Caco-2 (cell line): ENCODE measurements at regions not wholly inside any gene's neighbourhood (a gene's known extent, or its start where the extent isn't known, plus 50 kb on each side); places are given as distances from the start of the nearest gene placed in this dataset.

Experiments used
- BruUV-seq: library from RNA; stranded (reverse); fragments of 400-500 nt; replicated peaks from 2 replicates; lab custom pipeline; 2021; lab: Mats Ljungman, UMichigan
- CTCF ChIA-PET: fragments of 300-600 bp; sonication (Branson Sonifier 250); formaldehyde crosslinking; loops from one replicate; lab custom pipeline; 2022; ENCODE audit warnings: antibody characterized with exemption; lab: Charles Lee
- POLR2A ChIA-PET: fragments of 300-600 bp; sonication (Branson Sonifier 250); formaldehyde crosslinking; loops from one replicate; lab custom pipeline; 2022; ENCODE audit warnings: antibody characterized with exemption; lab: Charles Lee
- DNase-seq, 2 experiments: peaks; one replicate each; pipeline versions ENCODE4 v3.0.0 to v3.0.0-alpha.2; 2020 to 2022
- H3K27me3 ChIP-seq: replicated peaks from 2 replicates; pipeline ENCODE4 v1.6.0; 2011; ENCODE audit warnings: low read length; ENCODE audit not compliant: control insufficient read depth, insufficient read depth
- H3K36me3 ChIP-seq: 2 replicates; pipeline ENCODE4 v1.5.1; 2011; ENCODE audit warnings: low read length; ENCODE audit not compliant: control insufficient read depth, insufficient read depth
- H3K4me1 ChIP-seq: fragments of 250-450 bp; sonication (Bioruptor Pico); 2 replicates; pipeline ENCODE4 v1.5.1; 2020; ENCODE audit warnings: mild to moderate bottlenecking
- H3K4me3 ChIP-seq: 2 replicates; pipeline ENCODE4 v1.5.1; 2011; ENCODE audit warnings: low read depth, mild to moderate bottlenecking, control low read depth, low read length
- H3K9me3 ChIP-seq: fragments of 250-450 bp; sonication (Bioruptor Pico); 2 replicates; pipeline ENCODE4 v1.5.1; 2020; ENCODE audit warnings: mild to moderate bottlenecking, moderate library complexity
- H3K27ac Mint-ChIP-seq: one replicate; pipeline ENCODE4 v1.8.0; 2022; ENCODE audit warnings: mixed read lengths; ENCODE audit not compliant: unreplicated experiment
- H3K27me3 Mint-ChIP-seq: one replicate; pipeline ENCODE4 v1.8.0; 2022; ENCODE audit warnings: mixed read lengths; ENCODE audit not compliant: insufficient read depth, unreplicated experiment
- H3K36me3 Mint-ChIP-seq: one replicate; pipeline ENCODE4 v1.8.0; 2022; ENCODE audit warnings: mild to moderate bottlenecking, mixed read lengths; ENCODE audit not compliant: insufficient read depth, unreplicated experiment
- H3K4me1 Mint-ChIP-seq: one replicate; pipeline ENCODE4 v1.8.0; 2022; ENCODE audit warnings: low read depth, mixed read lengths; ENCODE audit not compliant: unreplicated experiment
- H3K4me3 Mint-ChIP-seq: one replicate; pipeline ENCODE4 v1.8.0; 2022; ENCODE audit warnings: mild to moderate bottlenecking, moderate library complexity, mixed read lengths; ENCODE audit not compliant: unreplicated experiment
- H3K9me3 Mint-ChIP-seq: one replicate; pipeline ENCODE4 v1.8.0; 2022; ENCODE audit warnings: mixed read lengths; ENCODE audit not compliant: unreplicated experiment
- intact Hi-C: fragments of 100-400 bp; cut with micrococcal nuclease; formaldehyde crosslinking; loops from one replicate; pipeline ENCODE4 v1.10.0; 2022; ENCODE audit not compliant: unreplicated experiment
- TF ChIP-seq, protein P1 (sequence below), 2 experiments: fragments of 200-600 bp in 1 of 2; IDR thresholded peaks; 1 replicate in 1 of 2; 2 replicates in 1 of 2; pipeline versions ENCODE4 v1.5.1 to v1.8.0; 2011 to 2022; ENCODE audit warnings: antibody characterized with exemption in 1 of 2, control low read depth in 1 of 2, inconsistent platforms in 1 of 2, low read depth in 1 of 2, low read length in 1 of 2, mild to moderate bottlenecking in 1 of 2, moderate library complexity in 1 of 2; ENCODE audit not compliant: insufficient read depth in 1 of 2, severe bottlenecking in 1 of 2, unreplicated experiment in 1 of 2

DNA sequence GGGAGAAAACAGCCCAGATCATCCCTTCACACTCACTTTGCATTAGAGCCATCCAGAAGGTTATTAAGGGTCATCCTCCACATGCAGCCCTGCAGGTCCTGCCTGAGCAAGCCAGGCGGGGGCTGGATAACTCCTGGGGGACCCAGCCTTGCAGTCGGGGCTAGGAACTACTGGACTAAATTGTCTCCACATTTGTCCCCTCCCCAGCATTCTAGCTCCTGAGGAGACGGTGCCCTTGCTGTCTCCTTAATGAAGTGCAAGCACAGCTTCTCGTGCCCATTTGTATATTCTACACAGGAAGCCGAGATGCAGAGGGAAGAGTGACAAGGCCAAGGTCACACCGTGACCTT is 185.2 kb downstream of the C16orf95 start:
- no peak overlapping the region for H3K4me3 ChIP-seq
- no peak overlapping the region for H3K27ac Mint-ChIP-seq
- H3K9me3 Mint-ChIP-seq, result peaks cover 16% of the 10 kb centered on the region
- no peaks in the 10 kb centered on the region for H3K36me3 ChIP-seq
- peaks cover 10% of the 10 kb centered on the region for H3K4me1 ChIP-seq
- H3K36me3 Mint-ChIP-seq, result no peaks in the 10 kb centered on the region
- H3K4me1 Mint-ChIP-seq, result no peaks in the 10 kb centered on the region
- intact Hi-C loops, result no loop called here
- BruUV-seq, result no TSS peak
- DNase-seq, result no peak
- peaks cover 2% of the 10 kb centered on the region; the same call in 1 of the 2 replicates for H3K9me3 ChIP-seq
- TF ChIP-seq, protein P1, sequence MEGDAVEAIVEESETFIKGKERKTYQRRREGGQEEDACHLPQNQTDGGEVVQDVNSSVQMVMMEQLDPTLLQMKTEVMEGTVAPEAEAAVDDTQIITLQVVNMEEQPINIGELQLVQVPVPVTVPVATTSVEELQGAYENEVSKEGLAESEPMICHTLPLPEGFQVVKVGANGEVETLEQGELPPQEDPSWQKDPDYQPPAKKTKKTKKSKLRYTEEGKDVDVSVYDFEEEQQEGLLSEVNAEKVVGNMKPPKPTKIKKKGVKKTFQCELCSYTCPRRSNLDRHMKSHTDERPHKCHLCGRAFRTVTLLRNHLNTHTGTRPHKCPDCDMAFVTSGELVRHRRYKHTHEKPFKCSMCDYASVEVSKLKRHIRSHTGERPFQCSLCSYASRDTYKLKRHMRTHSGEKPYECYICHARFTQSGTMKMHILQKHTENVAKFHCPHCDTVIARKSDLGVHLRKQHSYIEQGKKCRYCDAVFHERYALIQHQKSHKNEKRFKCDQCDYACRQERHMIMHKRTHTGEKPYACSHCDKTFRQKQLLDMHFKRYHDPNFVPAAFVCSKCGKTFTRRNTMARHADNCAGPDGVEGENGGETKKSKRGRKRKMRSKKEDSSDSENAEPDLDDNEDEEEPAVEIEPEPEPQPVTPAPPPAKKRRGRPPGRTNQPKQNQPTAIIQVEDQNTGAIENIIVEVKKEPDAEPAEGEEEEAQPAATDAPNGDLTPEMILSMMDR (IDR thresholded peaks at IDR 0.05; ENCODE audit: insufficient read depth in 1 of 2, low read depth in 1 of 2, low read length in 1 of 2, severe bottlenecking in 1 of 2, unreplicated experiment in 1 of 2), result no peak
- ChIA-PET CTCF (no interaction called here), POLR2A (no interaction called here)
- H3K27me3 ChIP-seq, result no peaks in the 10 kb centered on the region
- H3K4me3 Mint-ChIP-seq, result no peak overlapping the region
- H3K27me3 Mint-ChIP-seq, result peaks cover 3% of the 10 kb centered on the region

DNA sequence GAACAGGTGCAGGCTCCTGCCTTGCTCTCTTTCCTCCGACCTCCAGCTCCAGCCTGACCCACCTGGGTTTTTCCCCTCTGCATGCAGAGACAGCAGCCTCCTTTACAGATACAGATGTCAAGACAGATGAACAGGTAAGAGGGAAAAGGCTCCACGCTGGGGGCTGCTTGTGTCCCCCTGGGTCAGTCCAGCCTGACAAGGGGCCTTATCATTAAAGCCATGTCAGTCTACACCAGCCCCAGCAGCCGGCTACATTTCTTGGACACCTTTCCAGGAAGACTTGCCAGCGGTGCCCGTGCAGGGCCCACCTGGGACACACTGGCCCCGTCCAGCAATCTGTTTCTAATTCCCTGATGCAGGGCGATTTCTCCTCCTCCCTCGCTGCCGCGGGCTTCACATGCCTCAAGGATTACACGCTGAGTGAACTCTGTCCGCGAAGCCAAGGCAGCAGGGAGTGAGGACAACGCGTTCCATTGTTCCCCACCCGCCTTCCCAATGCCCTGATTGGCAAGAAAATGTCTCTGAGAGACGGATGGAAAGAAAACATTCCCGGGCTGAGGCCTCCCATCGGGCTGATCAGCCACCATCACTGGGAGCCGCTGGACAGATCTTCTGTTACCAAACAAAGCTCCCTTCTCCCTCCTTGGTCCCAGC is 184.7 kb downstream of the C16orf95 start:
- POLR2A ChIA-PET, result no interaction called here
- CTCF ChIA-PET, result no interaction called here
- TF ChIP-seq, protein P1 (IDR thresholded peaks at IDR 0.05; ENCODE audit: insufficient read depth in 1 of 2, low read depth in 1 of 2, low read length in 1 of 2, severe bottlenecking in 1 of 2, unreplicated experiment in 1 of 2), result no peak

GRCh38 chr16:87133112-87133850 is 183.9 kb downstream of the C16orf95 start:
- Mint-ChIP-seq H3K4me3 (no peak overlapping the region), H3K4me1 (no peaks in the 10 kb centered on the region), H3K27me3 (peaks cover 3% of the 10 kb centered on the region), H3K9me3 (peaks cover 21% of the 10 kb centered on the region), H3K36me3 (no peaks in the 10 kb centered on the region), H3K27ac (no peak overlapping the region)
- TF ChIP-seq, protein P1 (IDR thresholded peaks at IDR 0.05; ENCODE audit: insufficient read depth in 1 of 2, low read depth in 1 of 2, low read length in 1 of 2, severe bottlenecking in 1 of 2, unreplicated experiment in 1 of 2), result no peak
- DNase-seq, result no peak
- no peaks in the 10 kb centered on the region for H3K27me3 ChIP-seq
- no peaks in the 10 kb centered on the region for H3K36me3 ChIP-seq
- ChIA-PET POLR2A (no interaction called here), CTCF (no interaction called here)
- no TSS peak for BruUV-seq
- intact Hi-C loops, result no loop called here
- peaks cover 10% of the 10 kb centered on the region for H3K4me1 ChIP-seq
- H3K4me3 ChIP-seq, result no peak overlapping the region
- H3K9me3 ChIP-seq, result peaks cover 14% of the 10 kb centered on the region; the same call in 1 of the 2 replicates

More for the DNA sequence above, 184.7 kb downstream of the C16orf95 start:
- Mint-ChIP-seq H3K27me3 (peaks cover 3% of the 10 kb centered on the region), H3K4me3 (no peak overlapping the region), H3K27ac (no peak overlapping the region), H3K9me3 (peaks cover 21% of the 10 kb centered on the region), H3K4me1 (no peaks in the 10 kb centered on the region), H3K36me3 (no peaks in the 10 kb centered on the region)
- no peaks in the 10 kb centered on the region for H3K36me3 ChIP-seq
- no peaks in the 10 kb centered on the region for H3K27me3 ChIP-seq
- BruUV-seq, result no TSS peak
- H3K9me3 ChIP-seq, result peaks cover 7% of the 10 kb centered on the region; the same call in 1 of the 2 replicates
- intact Hi-C loops, result no loop called here
- H3K4me1 ChIP-seq, result peaks cover 10% of the 10 kb centered on the region
- H3K4me3 ChIP-seq, result no peak overlapping the region
- peak; percentile 22 to 56 for DNase-seq
